Lung (tissue), 11 donors: ENCODE measurements at regions not wholly inside any gene's neighbourhood (a gene's known extent, or its start where the extent isn't known, plus 50 kb on each side); places are given as distances from the start of the nearest gene placed in this dataset.
A peak's percentile ranks its signal among the peaks of the same experiment; 100 is the strongest.
"Not testable (repeated sequence)": the region's sequence is repeated elsewhere in the genome, so short reads cannot be mapped to it uniquely, and the experiment has no call there.

Experiments
- ATAC-seq: fragments of 200-7000 bp; cut with Tn5 transposase; one replicate; pipeline ENCODE4 v1.9.1; 2020; ENCODE audit warnings: moderate number of reproducible peaks; ENCODE audit not compliant: insufficient read depth, low FRiP score
- DNase-seq, 3 donors: peaks; one replicate each; pipeline ENCODE4 v3.0.0-alpha.2; 2013 to 2017
- H3K27ac ChIP-seq, 2 donors: one replicate each; pipeline ENCODE4 v1.5.1; 2013; ENCODE audit warnings: mild to moderate bottlenecking in 2 of 2, moderate library complexity in 2 of 2, control low read depth in 1 of 2, inconsistent platforms in 1 of 2, low read depth in 1 of 2, low read length in 1 of 2
- H3K27me3 ChIP-seq, 3 donors: one replicate each; pipeline ENCODE4 v1.5.1; 2013; ENCODE audit warnings: low read length in 2 of 3; ENCODE audit not compliant: control insufficient read depth in 3 of 3, insufficient read depth in 3 of 3
- H3K36me3 ChIP-seq, 4 donors: one replicate each; pipeline ENCODE4 v1.5.1; 2013; ENCODE audit warnings: low read length in 4 of 4, mild to moderate bottlenecking in 1 of 4, moderate library complexity in 1 of 4; ENCODE audit not compliant: control insufficient read depth in 4 of 4, insufficient read depth in 4 of 4
- H3K4me1 ChIP-seq, 5 donors: one replicate each; pipeline ENCODE4 v1.5.1; 2013; ENCODE audit warnings: low read length in 5 of 5, mild to moderate bottlenecking in 2 of 5, moderate library complexity in 1 of 5; ENCODE audit not compliant: control insufficient read depth in 5 of 5, insufficient read depth in 5 of 5
- H3K4me3 ChIP-seq: one replicate; pipeline ENCODE4 v1.5.1; 2013; ENCODE audit warnings: mild to moderate bottlenecking, control low read depth, moderate library complexity
- H3K9ac ChIP-seq, 2 donors: one replicate each; pipeline ENCODE4 v1.5.1; 2013; ENCODE audit warnings: low read length in 2 of 2, control low read depth in 1 of 2; ENCODE audit not compliant: insufficient read depth in 1 of 2
- H3K9me3 ChIP-seq, 4 donors: one replicate each; pipeline ENCODE4 v1.5.1; 2013; ENCODE audit warnings: low read length in 3 of 4, mild to moderate bottlenecking in 1 of 4, moderate library complexity in 1 of 4; ENCODE audit not compliant: control insufficient read depth in 4 of 4, insufficient read depth in 3 of 4
- WGBS, 2 donors: extraction: QIAGEN DNeasy Blood & Tissue Kit; methylation state at CpG; one replicate each; pipeline ENCODE4 v1.1.7; 2013; 5-methylcytosine and 5-hydroxymethylcytosine counted together
- TF ChIP-seq, protein P1 (sequence below): IDR thresholded peaks from 2 replicates; pipeline ENCODE4 v1.5.1; 2012; ENCODE audit warnings: mild to moderate bottlenecking; ENCODE audit errors: control extremely low read depth, extremely low read depth
- donor health status: control.
- donor health status: control.
- donor health status: Bipolar disorder and iron deficiency.
- donor health status: healthy.
- donor health status: DM: yes; HTN: yes; CAD: no.

DNA sequence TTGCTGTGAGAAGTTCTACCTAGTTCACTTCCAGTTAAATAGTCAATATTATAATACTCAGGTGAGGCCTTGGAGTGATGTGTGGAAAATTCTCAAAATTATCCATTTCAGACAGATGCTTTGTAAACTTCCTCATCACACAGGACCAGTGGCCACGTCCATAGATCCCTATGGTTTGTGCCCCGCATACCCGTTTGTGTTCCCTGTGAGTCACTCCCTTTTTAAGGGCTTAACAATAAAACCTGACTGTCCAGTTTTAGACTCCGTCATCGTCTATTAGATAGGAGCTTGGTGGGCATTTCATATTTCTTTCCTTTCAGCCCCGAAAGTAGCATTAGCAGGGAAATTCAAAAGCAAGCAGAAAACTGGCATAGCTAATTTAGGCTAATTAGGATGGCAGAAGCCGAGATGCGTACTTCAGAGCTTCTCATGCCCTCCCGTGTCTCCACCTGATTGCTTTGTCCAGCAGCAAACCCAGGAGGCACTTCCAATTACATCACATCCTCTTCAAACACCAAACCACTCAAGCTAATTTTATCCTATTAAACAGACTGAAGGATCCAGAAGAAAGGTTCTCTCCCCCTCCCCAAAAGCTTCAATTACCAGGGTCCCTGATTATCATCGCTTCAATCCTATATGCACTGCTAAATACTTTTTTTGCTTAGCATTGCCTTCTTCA lies 186.6 kb upstream of the OTX2 start:
- ATAC-seq = no peak

DNA sequence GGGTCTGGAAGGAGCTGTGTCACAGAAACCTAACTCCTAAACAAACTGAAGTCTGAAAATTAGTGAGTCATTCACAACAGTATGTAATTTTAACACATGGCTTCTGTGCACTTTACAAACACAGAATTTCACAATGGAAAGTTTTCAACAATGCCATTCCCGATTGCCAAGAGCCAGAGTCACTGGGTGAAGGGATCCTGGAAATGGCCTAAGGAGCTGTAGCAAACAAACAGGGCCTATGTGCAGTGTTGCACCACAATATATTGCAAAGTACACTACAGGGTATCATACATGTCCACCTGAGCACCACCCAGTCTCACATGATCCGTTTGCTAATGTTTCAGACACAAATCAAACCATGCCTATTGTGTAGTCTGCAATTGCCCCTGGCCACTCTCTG lies 184.7 kb upstream of the OTX2 start:
- H3K4me3 ChIP-seq = no peak overlapping the region
- H3K9me3 ChIP-seq = peaks cover 0 to 1% (median 0%) of the 10 kb centered on the region in 4 donors
- no peaks in the 10 kb centered on the region for H3K4me1 ChIP-seq
- ATAC-seq (peak; percentile 27), DNase-seq (no peak)
- no peak overlapping the region for H3K9ac ChIP-seq
- no peaks in the 10 kb centered on the region for H3K36me3 ChIP-seq
- WGBS, 2 donors = 62 to 77% methylated on average over 2 of the region's 2 CpGs
- TF ChIP-seq, protein P1, sequence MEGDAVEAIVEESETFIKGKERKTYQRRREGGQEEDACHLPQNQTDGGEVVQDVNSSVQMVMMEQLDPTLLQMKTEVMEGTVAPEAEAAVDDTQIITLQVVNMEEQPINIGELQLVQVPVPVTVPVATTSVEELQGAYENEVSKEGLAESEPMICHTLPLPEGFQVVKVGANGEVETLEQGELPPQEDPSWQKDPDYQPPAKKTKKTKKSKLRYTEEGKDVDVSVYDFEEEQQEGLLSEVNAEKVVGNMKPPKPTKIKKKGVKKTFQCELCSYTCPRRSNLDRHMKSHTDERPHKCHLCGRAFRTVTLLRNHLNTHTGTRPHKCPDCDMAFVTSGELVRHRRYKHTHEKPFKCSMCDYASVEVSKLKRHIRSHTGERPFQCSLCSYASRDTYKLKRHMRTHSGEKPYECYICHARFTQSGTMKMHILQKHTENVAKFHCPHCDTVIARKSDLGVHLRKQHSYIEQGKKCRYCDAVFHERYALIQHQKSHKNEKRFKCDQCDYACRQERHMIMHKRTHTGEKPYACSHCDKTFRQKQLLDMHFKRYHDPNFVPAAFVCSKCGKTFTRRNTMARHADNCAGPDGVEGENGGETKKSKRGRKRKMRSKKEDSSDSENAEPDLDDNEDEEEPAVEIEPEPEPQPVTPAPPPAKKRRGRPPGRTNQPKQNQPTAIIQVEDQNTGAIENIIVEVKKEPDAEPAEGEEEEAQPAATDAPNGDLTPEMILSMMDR = no peak
- no peaks in the 10 kb centered on the region for H3K27me3 ChIP-seq
- H3K27ac ChIP-seq = no peak overlapping the region

More for the DNA sequence above, 186.6 kb upstream of the OTX2 start:
- WGBS, 2 donors = 57 to 66% methylated on average over 10 of the region's 10 CpGs
- Histone ChIP-seq H3K9ac (no peak overlapping the region), H3K4me3 (no peak overlapping the region), H3K9me3 (no peaks in the 10 kb centered on the region), H3K27ac (no peak overlapping the region), H3K27me3 (no peaks in the 10 kb centered on the region), H3K36me3 (no peaks in the 10 kb centered on the region), H3K4me1 (no peaks in the 10 kb centered on the region)
- TF ChIP-seq, protein P1 = no peak
- peak in 2 of 3 donors; percentile 4 to 32 for DNase-seq

DNA sequence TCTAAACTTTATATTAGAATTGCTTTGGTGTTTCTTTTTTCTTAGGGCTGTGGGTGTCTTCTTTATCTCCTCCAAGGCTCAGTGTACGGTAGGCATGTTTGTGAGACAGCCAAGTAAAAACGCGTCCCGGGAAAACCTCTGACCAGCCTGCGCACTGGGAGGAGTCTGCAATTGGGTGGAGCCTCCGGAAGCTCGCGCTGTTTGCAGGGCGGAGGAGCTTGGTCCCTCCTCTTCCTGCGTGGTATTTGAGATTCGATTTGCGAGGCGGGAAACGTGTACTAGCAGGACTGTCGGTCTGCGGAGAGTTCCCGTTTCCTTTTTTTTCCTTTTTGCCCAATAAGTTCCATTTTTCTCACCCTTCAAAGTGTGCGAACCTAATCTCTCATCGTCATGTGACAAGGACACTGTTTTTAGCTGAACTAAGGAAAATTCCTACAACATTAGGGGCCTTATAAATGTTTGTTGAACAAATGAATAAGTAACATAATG lies 182.1 kb upstream of the OTX2 start:
- no peaks in the 10 kb centered on the region for H3K36me3 ChIP-seq
- no peaks in the 10 kb centered on the region for H3K27me3 ChIP-seq
- DNase-seq (no peak), ATAC-seq (no peak)
- WGBS, 2 donors = 88 to 90% methylated on average over 19 of the region's 19 CpGs
- peaks cover 0 to 3% (median 0%) of the 10 kb centered on the region in 4 donors for H3K9me3 ChIP-seq
- TF ChIP-seq, protein P1 = no peak
- no peak overlapping the region for H3K9ac ChIP-seq
- no peaks in the 10 kb centered on the region for H3K4me1 ChIP-seq
- no peak overlapping the region for H3K4me3 ChIP-seq
- H3K27ac ChIP-seq = no peak overlapping the region

- not testable (repeated sequence) for H3K27ac ChIP-seq, H3K4me1 ChIP-seq, H3K36me3 ChIP-seq, ATAC-seq, DNase-seq, H3K4me3 ChIP-seq, H3K9ac ChIP-seq, H3K9me3 ChIP-seq, H3K27me3 ChIP-seq
- 96 to 97% methylated on average over 37 to 41 of the region's 41 CpGs for WGBS, 2 donors
Measured at GRCh38 chr14:56990991-56991627, 180.8 kb upstream of the OTX2 start.
